Neural progenitor cell (in vitro differentiated cells): ENCODE measurements at regions not wholly inside any gene's neighbourhood (a gene's known extent, or its start where the extent isn't known, plus 50 kb on each side); places are given as distances from the start of the nearest gene placed in this dataset.

Source experiments
- DNase-seq: peaks from one replicate; pipeline ENCODE4 v3.0.0-alpha.2; 2016; ENCODE audit warnings: low spot score
- H2AFZ ChIP-seq: fragments of 200-600 bp; sonication (generic); replicated peaks from 2 replicates; pipeline ENCODE4 v1.6.1; 2016; ENCODE audit warnings: antibody characterized with exemption
- H3F3A ChIP-seq: fragments of 200-600 bp; sonication (generic); 2 replicates; pipeline ENCODE4 v1.6.1; 2016; ENCODE audit warnings: antibody characterized with exemption, low read depth
- H3K27ac ChIP-seq: fragments of 200-600 bp; sonication (generic); 2 replicates; pipeline ENCODE4 v1.5.1; 2016; ENCODE audit warnings: mild to moderate bottlenecking
- H3K27me3 ChIP-seq: fragments of 200-600 bp; sonication (generic); 2 replicates; pipeline ENCODE4 v1.6.1; 2016; ENCODE audit warnings: mild to moderate bottlenecking, moderate library complexity
- H3K36me3 ChIP-seq: fragments of 200-600 bp; sonication (generic); 2 replicates; pipeline ENCODE4 v1.5.1; 2016
- H3K4me1 ChIP-seq: fragments of 200-600 bp; sonication (generic); 2 replicates; pipeline ENCODE4 v1.6.1; 2016; ENCODE audit warnings: mixed run types
- H3K4me2 ChIP-seq: fragments of 200-600 bp; sonication (generic); 2 replicates; pipeline ENCODE4 v1.6.1; 2016
- H3K4me3 ChIP-seq: fragments of 200-600 bp; sonication (generic); 2 replicates; pipeline ENCODE4 v1.5.1; 2016
- H3K79me2 ChIP-seq: fragments of 200-600 bp; sonication (generic); 2 replicates; pipeline ENCODE4 v1.6.1; 2016; ENCODE audit warnings: low read depth
- H3K9ac ChIP-seq: fragments of 200-600 bp; sonication (generic); 2 replicates; pipeline ENCODE4 v1.6.1; 2016
- H3K9me3 ChIP-seq: fragments of 200-600 bp; sonication (generic); 2 replicates; pipeline ENCODE4 v1.5.1; 2016; ENCODE audit warnings: low read depth
- H4K20me1 ChIP-seq: fragments of 200-600 bp; sonication (generic); 2 replicates; pipeline ENCODE4 v1.6.1; 2016; ENCODE audit warnings: low read depth
- H3K27ac Mint-ChIP-seq: 3 replicates; pipeline ENCODE4 v1.8.0; 2021; ENCODE audit warnings: mixed read lengths
- H3K27me3 Mint-ChIP-seq: 2 replicates; pipeline ENCODE4 v1.8.0; 2022; ENCODE audit warnings: low read depth, mild to moderate bottlenecking, inconsistent platforms, moderate library complexity, mixed read lengths; ENCODE audit not compliant: insufficient read depth
- H3K36me3 Mint-ChIP-seq: 3 replicates; pipeline ENCODE4 v1.8.0; 2021; ENCODE audit warnings: mixed read lengths
- H3K4me1 Mint-ChIP-seq: 3 replicates; pipeline ENCODE4 v1.8.0; 2021; ENCODE audit warnings: mixed read lengths
- H3K4me3 Mint-ChIP-seq: 3 replicates; pipeline ENCODE4 v1.8.0; 2021; ENCODE audit warnings: mild to moderate bottlenecking, moderate library complexity, mixed read lengths
- H3K9me3 Mint-ChIP-seq: 3 replicates; pipeline ENCODE4 v1.8.0; 2020; ENCODE audit warnings: mixed read lengths
- CTCF ChIP-seq: fragments of 200-600 bp; sonication (generic); IDR thresholded peaks from 2 replicates; pipeline ENCODE4 v1.5.1; 2017; ENCODE audit warnings: antibody characterized with exemption, mild to moderate bottlenecking
- EZH2 ChIP-seq: fragments of 200-600 bp; sonication (generic); IDR thresholded peaks from 2 replicates; pipeline ENCODE4 v1.6.1; 2017; ENCODE audit warnings: antibody characterized with exemption, mild to moderate bottlenecking, moderate library complexity
- EZH2phosphoT487 ChIP-seq: fragments of 200-600 bp; sonication (generic); IDR thresholded peaks from 2 replicates; pipeline ENCODE4 v1.6.1; 2017; ENCODE audit warnings: antibody characterized with exemption

DNA sequence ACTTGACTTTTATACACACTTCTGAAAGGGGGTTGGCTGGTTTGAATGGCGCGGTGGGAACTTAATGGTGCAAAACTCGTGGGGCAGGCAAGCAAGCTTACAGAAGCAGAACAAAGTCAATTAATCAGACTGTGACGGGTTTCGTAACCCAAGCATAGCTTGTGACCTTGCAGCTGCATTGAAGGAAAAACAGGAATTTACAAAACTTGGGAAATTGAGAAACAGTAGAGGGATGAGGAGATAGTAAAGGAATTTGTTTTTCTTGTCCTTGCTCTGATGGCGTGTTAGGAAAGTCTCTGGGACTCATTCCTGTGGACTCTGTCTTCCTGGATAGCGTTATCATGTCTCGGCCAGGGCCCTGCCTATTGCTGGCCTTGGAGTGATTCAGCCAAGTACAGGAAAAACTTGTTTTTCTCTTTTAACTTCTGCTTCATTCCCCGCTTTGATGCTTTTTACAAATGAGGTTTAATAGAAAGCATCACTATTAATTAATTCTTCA is 220.0 kb upstream of the KCND2 start:
- H3K79me2 ChIP-seq: no peaks in the 10 kb centered on the region
- TF ChIP-seq EZH2phosphoT487: no peak
- TF ChIP-seq CTCF: no peak
- no peak for TF ChIP-seq EZH2
- Mint-ChIP-seq H3K27me3 (peaks cover 2% of the 10 kb centered on the region), H3K4me3 (no peak overlapping the region), H3K36me3 (no peaks in the 10 kb centered on the region), H3K4me1 (peaks cover 6% of the 10 kb centered on the region), H3K9me3 (no peaks in the 10 kb centered on the region), H3K27ac (no peak overlapping the region)
- no peaks in the 10 kb centered on the region for H3K9me3 ChIP-seq
- no peak overlapping the region for H3K4me2 ChIP-seq
- H3K9ac ChIP-seq: no peak overlapping the region
- H2AFZ ChIP-seq: no peak overlapping the region
- H3K27me3 ChIP-seq: no peaks in the 10 kb centered on the region
- no peak for DNase-seq
- no peaks in the 10 kb centered on the region for H3F3A ChIP-seq
- H3K4me3 ChIP-seq: no peak overlapping the region
- H3K4me1 ChIP-seq: no peaks in the 10 kb centered on the region
- no peak overlapping the region for H3K27ac ChIP-seq
- H4K20me1 ChIP-seq: no peaks in the 10 kb centered on the region
- H3K36me3 ChIP-seq: no peaks in the 10 kb centered on the region

- Mint-ChIP-seq H3K27ac (no peak overlapping the region), H3K9me3 (no peaks in the 10 kb centered on the region), H3K27me3 (peaks cover 2% of the 10 kb centered on the region), H3K36me3 (no peaks in the 10 kb centered on the region), H3K4me1 (peaks cover 6% of the 10 kb centered on the region), H3K4me3 (no peak overlapping the region)
- no peaks in the 10 kb centered on the region for H3K9me3 ChIP-seq
- H2AFZ ChIP-seq: no peak overlapping the region
- no peaks in the 10 kb centered on the region for H3F3A ChIP-seq
- no peaks in the 10 kb centered on the region for H3K27me3 ChIP-seq
- H3K79me2 ChIP-seq: no peaks in the 10 kb centered on the region
- TF ChIP-seq EZH2phosphoT487: no peak
- no peak for TF ChIP-seq CTCF
- TF ChIP-seq EZH2: no peak
- H4K20me1 ChIP-seq: no peaks in the 10 kb centered on the region
- no peaks in the 10 kb centered on the region for H3K4me1 ChIP-seq
- H3K4me3 ChIP-seq: no peak overlapping the region
- no peaks in the 10 kb centered on the region for H3K36me3 ChIP-seq
- no peak overlapping the region for H3K4me2 ChIP-seq
- no peak overlapping the region for H3K9ac ChIP-seq
- no peak overlapping the region for H3K27ac ChIP-seq
- DNase-seq: no peak
Measured at GRCh38 chr7:120053390-120053961, 219.5 kb upstream of the KCND2 start.

DNA sequence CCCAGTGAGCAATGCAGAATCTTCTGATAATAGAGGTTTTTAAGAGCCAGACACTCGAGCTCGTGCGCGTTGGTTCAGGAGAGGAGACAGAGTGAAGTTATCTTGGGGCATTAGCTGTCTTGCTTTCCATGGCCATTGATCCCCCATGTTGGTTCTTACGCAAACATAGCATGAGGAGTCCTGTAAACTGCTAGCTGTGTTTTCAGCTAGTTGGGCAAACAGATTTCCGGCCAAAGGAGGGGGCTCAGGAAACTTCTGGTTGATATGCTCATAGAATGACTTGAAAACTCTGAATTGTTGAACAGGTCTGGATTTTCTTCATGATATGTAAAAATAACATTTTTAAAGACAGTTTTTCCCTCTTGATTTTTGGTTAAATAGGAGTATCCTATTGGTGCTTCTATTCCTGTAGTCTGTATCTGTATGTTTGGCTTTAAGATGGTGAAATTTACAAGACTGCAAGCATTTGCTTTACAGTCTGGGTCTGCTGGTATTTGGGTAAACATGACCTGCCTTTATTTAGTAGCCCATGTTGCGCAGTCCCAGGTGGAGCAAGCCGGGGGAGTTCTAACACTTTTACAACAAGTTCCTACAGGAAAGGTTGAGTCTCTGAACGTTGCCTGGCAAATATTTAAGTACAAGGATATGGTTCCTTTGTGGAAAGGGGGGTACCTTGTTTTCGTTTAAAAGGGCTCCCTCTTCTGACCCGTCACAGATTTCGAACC is 218.4 kb upstream of the KCND2 start:
- peaks cover 6% of the 10 kb centered on the region for H3K4me1 Mint-ChIP-seq
- peaks cover 3% of the 10 kb centered on the region for H3K27me3 Mint-ChIP-seq
- no peak overlapping the region for H3K4me2 ChIP-seq
- H4K20me1 ChIP-seq: no peaks in the 10 kb centered on the region
- H3K9ac ChIP-seq: no peak overlapping the region
- no peaks in the 10 kb centered on the region for H3K9me3 ChIP-seq
- H3K27me3 ChIP-seq: no peaks in the 10 kb centered on the region
- no peak for TF ChIP-seq CTCF
- no peak for TF ChIP-seq EZH2phosphoT487
- no peak for TF ChIP-seq EZH2
- H2AFZ ChIP-seq: no peak overlapping the region
- no peaks in the 10 kb centered on the region for H3K4me1 ChIP-seq
- H3K36me3 Mint-ChIP-seq: no peaks in the 10 kb centered on the region
- H3K4me3 ChIP-seq: no peak overlapping the region
- H3K79me2 ChIP-seq: no peaks in the 10 kb centered on the region
- H3K27ac ChIP-seq: no peak overlapping the region
- H3K9me3 Mint-ChIP-seq: no peaks in the 10 kb centered on the region
- H3F3A ChIP-seq: no peaks in the 10 kb centered on the region
- H3K36me3 ChIP-seq: no peaks in the 10 kb centered on the region
- H3K27ac Mint-ChIP-seq: no peak overlapping the region
- H3K4me3 Mint-ChIP-seq: no peak overlapping the region
- no peak for DNase-seq
